ENCODE measurements at regions not wholly inside any gene's neighbourhood (a gene's known extent, or its start where the extent isn't known, plus 50 kb on each side); places are given as distances from the start of the nearest gene placed in this dataset.

GRCh38 chr9:13480693-13481092, 201.2 kb upstream of the MPDZ start:
- DNase-seq: no peak
- WGBS, 3 donors: 95 to 99% (median 97%) methylated on average over 3 of the region's 3 CpGs
- no peaks in the 10 kb centered on the region for H3K36me3 ChIP-seq
- no peak for TF ChIP-seq POLR2A (IDR thresholded peaks at IDR 0.05)
- TF ChIP-seq EP300 (IDR thresholded peaks at IDR 0.05): no peak
- TF ChIP-seq CTCF (IDR thresholded peaks at IDR 0.05): no peak
- H3K4me3 ChIP-seq: no peak overlapping the region
- peaks cover 2% of the 10 kb centered on the region for H3K4me1 ChIP-seq (ENCODE audit: insufficient read depth)
- H3K9me3 ChIP-seq: no peaks in the 10 kb centered on the region
- no peak overlapping the region for H3K27ac ChIP-seq
- intact Hi-C loops (cut with DNase I): no loop called here
- no peaks in the 10 kb centered on the region for H3K27me3 ChIP-seq

- no peaks in the 10 kb centered on the region for H3K4me1 ChIP-seq (ENCODE audit: insufficient read depth)
- intact Hi-C loops (cut with DNase I): no loop called here
- H3K27ac ChIP-seq: no peak overlapping the region
- H3K36me3 ChIP-seq: no peaks in the 10 kb centered on the region
- DNase-seq: no peak
- no peaks in the 10 kb centered on the region for H3K27me3 ChIP-seq
- TF ChIP-seq POLR2A (IDR thresholded peaks at IDR 0.05) (no peak), EP300 (IDR thresholded peaks at IDR 0.05) (no peak), CTCF (IDR thresholded peaks at IDR 0.05) (no peak)
- no peak overlapping the region for H3K4me3 ChIP-seq
- no peaks in the 10 kb centered on the region for H3K9me3 ChIP-seq
These were observed 199.6 kb upstream of the MPDZ start for GRCh38 chr9:13479096-13479495.

- Histone ChIP-seq H3K27ac (no peak overlapping the region), H3K27me3 (no peaks in the 10 kb centered on the region), H3K9me3 (no peaks in the 10 kb centered on the region), H3K4me1 (ENCODE audit: insufficient read depth) (no peaks in the 10 kb centered on the region), H3K4me3 (no peak overlapping the region), H3K36me3 (no peaks in the 10 kb centered on the region)
- no peak for TF ChIP-seq EP300 (IDR thresholded peaks at IDR 0.05)
- no peak for TF ChIP-seq CTCF (IDR thresholded peaks at IDR 0.05)
- TF ChIP-seq POLR2A (IDR thresholded peaks at IDR 0.05): no peak
- WGBS, 3 donors: 56 to 76% (median 73%) methylated on average over 1 of the region's 1 CpG
- DNase-seq: no peak
- intact Hi-C loops (cut with DNase I): no loop called here
These were observed 199.1 kb upstream of the MPDZ start for GRCh38 chr9:13478639-13479038.

GRCh38 chr9:13478160-13478559, 198.7 kb upstream of the MPDZ start:
- Histone ChIP-seq H3K9me3 (no peaks in the 10 kb centered on the region), H3K27ac (no peak overlapping the region), H3K27me3 (no peaks in the 10 kb centered on the region), H3K4me3 (no peak overlapping the region), H3K4me1 (ENCODE audit: insufficient read depth) (no peaks in the 10 kb centered on the region), H3K36me3 (no peaks in the 10 kb centered on the region)
- intact Hi-C loops (cut with DNase I): no loop called here
- WGBS, 3 donors: 64 to 79% (median 76%) methylated on average over 2 of the region's 2 CpGs
- TF ChIP-seq EP300 (IDR thresholded peaks at IDR 0.05): no peak
- no peak for TF ChIP-seq POLR2A (IDR thresholded peaks at IDR 0.05)
- no peak for TF ChIP-seq CTCF (IDR thresholded peaks at IDR 0.05)
- DNase-seq: no peak

- H3K9me3 ChIP-seq: no peaks in the 10 kb centered on the region
- no peak for TF ChIP-seq POLR2A (IDR thresholded peaks at IDR 0.05)
- TF ChIP-seq CTCF (IDR thresholded peaks at IDR 0.05): no peak
- TF ChIP-seq EP300 (IDR thresholded peaks at IDR 0.05): no peak
- no peaks in the 10 kb centered on the region for H3K27me3 ChIP-seq
- no peaks in the 10 kb centered on the region for H3K36me3 ChIP-seq
- no peak overlapping the region for H3K4me3 ChIP-seq
- DNase-seq: no peak
- 77 to 99% (median 95%) methylated on average over 3 of the region's 3 CpGs for WGBS, 3 donors
- H3K4me1 ChIP-seq (ENCODE audit: insufficient read depth): peaks cover 1% of the 10 kb centered on the region
- H3K27ac ChIP-seq: no peak overlapping the region
- intact Hi-C loops (cut with DNase I): no loop called here
These were observed 191.3 kb upstream of the MPDZ start for GRCh38 chr9:13470836-13471235.
